G401 (cell line): ENCODE measurements at regions not wholly inside any gene's neighbourhood (a gene's known extent, or its start where the extent isn't known, plus 50 kb on each side); places are given as distances from the start of the nearest gene placed in this dataset.

Experiments
- DNase-seq: peaks from one replicate; pipeline ENCODE4 v3.0.0-alpha.2; 2015; ENCODE audit warnings: low spot score
- in situ Hi-C: cut with HindIII; loops from 2 replicates; pipeline ENCODE4 v1.10.0; 2016; ENCODE audit warnings: low sequenced_read_pairs, mixed read lengths

GRCh38 chr2:239905884-239906654 lies 119.1 kb downstream of the NDUFA10 start:
- in situ Hi-C loops: no loop called here
- DNase-seq: no peak

GRCh38 chr2:239905306-239905705 lies 119.8 kb downstream of the NDUFA10 start:
- no peak for DNase-seq
- in situ Hi-C loops: no loop called here

GRCh38 chr2:239904496-239904895 lies 120.6 kb downstream of the NDUFA10 start:
- in situ Hi-C loops: no loop called here

GRCh38 chr2:239903803-239904202 lies 121.3 kb downstream of the NDUFA10 start:
- no peak for DNase-seq

More at GRCh38 chr2:239904496-239904895, 120.6 kb downstream of the NDUFA10 start:
- no peak for DNase-seq

GRCh38 chr2:239903210-239903609 lies 121.9 kb downstream of the NDUFA10 start:
- in situ Hi-C loops: no loop called here
- DNase-seq: no peak

More at GRCh38 chr2:239903803-239904202, 121.3 kb downstream of the NDUFA10 start:
- in situ Hi-C loops: no loop called here

GRCh38 chr2:239902749-239903201 lies 122.4 kb downstream of the NDUFA10 start:
- DNase-seq: no peak
- in situ Hi-C loops: no loop called here

- DNase-seq: no peak
- in situ Hi-C loops: no loop called here
These were observed 126.7 kb downstream of the NDUFA10 start for GRCh38 chr2:239898292-239898925.

- DNase-seq: no peak
- in situ Hi-C loops: no loop called here
These were observed 127.4 kb downstream of the NDUFA10 start for GRCh38 chr2:239897596-239898235.

- in situ Hi-C loops: no loop called here
- DNase-seq: no peak
These were observed 129.1 kb downstream of the NDUFA10 start for GRCh38 chr2:239896075-239896474.

GRCh38 chr2:239895669-239896068 lies 129.5 kb downstream of the NDUFA10 start:
- in situ Hi-C loops: no loop called here

GRCh38 chr2:239895116-239895515 lies 130.0 kb downstream of the NDUFA10 start:
- in situ Hi-C loops: no loop called here

More at GRCh38 chr2:239895669-239896068, 129.5 kb downstream of the NDUFA10 start:
- no peak for DNase-seq

GRCh38 chr2:239894276-239894675 lies 130.9 kb downstream of the NDUFA10 start:
- DNase-seq: no peak
- in situ Hi-C loops: no loop called here

More at GRCh38 chr2:239895116-239895515, 130.0 kb downstream of the NDUFA10 start:
- DNase-seq: no peak

GRCh38 chr2:239893236-239893515 lies 132.0 kb downstream of the NDUFA10 start:
- no peak for DNase-seq
- in situ Hi-C loops: no loop called here

GRCh38 chr2:239892441-239893235 lies 132.5 kb downstream of the NDUFA10 start:
- DNase-seq: no peak
- in situ Hi-C loops: no loop called here

- no peak for DNase-seq
- in situ Hi-C loops: no loop called here
These were observed 133.4 kb downstream of the NDUFA10 start for GRCh38 chr2:239891698-239892097.

- no peak for DNase-seq
- in situ Hi-C loops: no loop called here
These were observed 134.9 kb downstream of the NDUFA10 start for GRCh38 chr2:239890206-239890746.

GRCh38 chr2:239889641-239890121 lies 135.5 kb downstream of the NDUFA10 start:
- in situ Hi-C loops: no loop called here
- DNase-seq: peak; percentile 57

- DNase-seq: no peak
- in situ Hi-C loops: no loop called here
These were observed 137.5 kb downstream of the NDUFA10 start for GRCh38 chr2:239887604-239888003.

GRCh38 chr2:239886781-239887180 lies 138.4 kb downstream of the NDUFA10 start:
- in situ Hi-C loops: no loop called here

More at GRCh38 chr2:239886781-239887180, 138.4 kb downstream of the NDUFA10 start:
- DNase-seq: no peak
